Nucleus accumbens (tissue), 56 donors: ENCODE measurements at regions not wholly inside any gene's neighbourhood (a gene's known extent, or its start where the extent isn't known, plus 50 kb on each side); places are given as distances from the start of the nearest gene placed in this dataset.

ENCODE experiments used
- DNase-seq, 56 donors: peaks; one replicate each; lab custom pipeline; 2025; lab: John Stamatoyannopoulos, UW

DNA sequence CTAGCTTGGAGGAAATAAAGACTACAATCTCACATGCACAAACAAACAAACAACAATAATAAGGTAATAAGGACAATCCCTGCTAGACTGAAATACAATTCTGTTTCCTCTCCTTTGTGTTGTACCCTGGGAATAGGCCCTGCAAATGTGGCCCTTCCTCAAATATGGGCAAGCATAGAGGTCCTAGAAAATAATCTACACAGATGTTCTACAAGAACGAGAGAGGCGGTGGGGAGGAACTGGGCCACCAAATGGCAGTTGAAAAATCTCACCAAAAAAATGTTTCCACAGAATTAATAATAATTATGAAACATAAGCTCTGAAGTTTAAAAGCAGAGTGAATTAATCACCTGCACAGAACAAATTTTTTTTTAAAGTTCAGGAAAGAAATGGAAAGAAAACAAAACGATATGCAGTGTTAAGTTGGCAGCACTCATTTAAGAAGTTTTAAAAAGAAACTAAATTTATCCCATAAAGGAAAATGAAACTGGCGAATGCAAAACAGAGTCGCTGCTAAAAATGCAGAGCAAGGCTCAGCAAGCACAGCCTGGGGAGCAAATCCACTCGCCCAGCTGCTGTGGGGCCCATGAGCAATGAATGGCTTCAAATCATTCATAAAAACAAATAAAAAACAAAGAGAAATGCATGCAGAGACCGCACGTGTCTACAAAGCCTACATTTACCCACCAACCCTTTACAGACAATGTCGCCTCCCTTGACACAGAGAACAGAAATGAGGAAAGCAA lies 475.4 kb downstream of the OCA2 start:
- DNase-seq: no peak

DNA sequence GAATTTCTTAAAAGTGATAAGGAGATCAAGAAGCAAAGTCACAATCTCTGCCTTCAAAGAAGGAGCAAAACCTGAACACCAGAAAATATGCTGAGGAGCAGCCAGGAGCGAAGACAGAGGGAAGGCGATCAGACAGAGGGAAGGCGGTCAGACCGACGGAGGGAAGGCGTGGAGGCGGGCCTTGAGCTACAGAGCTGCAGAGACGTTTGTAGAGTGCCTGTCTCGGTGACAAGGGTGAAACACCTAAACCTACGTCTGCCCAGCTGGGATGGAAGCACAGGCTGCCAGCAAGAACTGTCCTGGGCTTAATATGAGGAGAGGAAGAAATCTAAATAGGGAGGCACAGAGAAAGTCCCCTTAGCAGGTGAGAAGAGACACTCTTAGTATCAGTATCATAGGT lies 476.0 kb downstream of the OCA2 start:
- no peak for DNase-seq

GRCh38 chr15:27622371-27622770 lies 476.7 kb downstream of the OCA2 start:
- DNase-seq: no peak

DNA sequence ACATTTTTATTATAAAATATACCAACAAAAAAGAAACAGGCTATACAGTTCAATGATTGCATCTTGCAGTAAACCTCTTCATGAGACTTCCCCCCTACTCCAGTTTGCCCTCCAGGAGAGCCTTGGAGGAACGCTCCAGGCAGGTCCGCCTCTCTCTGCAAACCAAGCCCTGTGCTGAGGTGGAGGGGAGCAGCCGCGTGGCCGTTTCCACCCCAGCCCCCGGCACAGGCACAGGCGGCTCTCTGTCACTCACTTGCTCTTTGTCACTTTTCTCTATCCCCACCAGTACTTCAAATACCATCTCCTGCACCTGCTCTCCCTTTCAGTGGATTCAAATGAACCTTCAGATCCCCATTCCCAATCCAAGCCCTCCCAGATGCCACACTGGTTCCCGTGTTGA lies 479.9 kb downstream of the OCA2 start:
- no peak for DNase-seq

DNA sequence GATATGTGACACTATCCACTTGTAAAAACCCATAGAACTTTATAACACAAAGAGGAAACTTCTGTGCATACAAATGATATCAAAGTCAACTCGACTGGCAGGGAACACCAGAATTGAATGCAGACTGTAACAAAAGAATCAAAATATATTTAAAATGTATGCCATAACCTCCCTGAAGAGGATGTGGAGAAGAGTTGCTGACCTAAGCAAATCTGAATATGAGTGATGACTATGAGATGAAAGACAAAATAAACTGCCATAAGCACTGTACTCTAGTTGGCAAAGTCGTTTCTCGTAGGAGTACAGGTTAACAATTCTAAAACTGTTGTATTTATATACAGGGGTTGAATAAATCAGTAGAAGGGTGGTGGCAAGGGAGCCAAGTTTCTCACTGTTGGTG lies 482.1 kb downstream of the OCA2 start:
- DNase-seq: no peak

DNA sequence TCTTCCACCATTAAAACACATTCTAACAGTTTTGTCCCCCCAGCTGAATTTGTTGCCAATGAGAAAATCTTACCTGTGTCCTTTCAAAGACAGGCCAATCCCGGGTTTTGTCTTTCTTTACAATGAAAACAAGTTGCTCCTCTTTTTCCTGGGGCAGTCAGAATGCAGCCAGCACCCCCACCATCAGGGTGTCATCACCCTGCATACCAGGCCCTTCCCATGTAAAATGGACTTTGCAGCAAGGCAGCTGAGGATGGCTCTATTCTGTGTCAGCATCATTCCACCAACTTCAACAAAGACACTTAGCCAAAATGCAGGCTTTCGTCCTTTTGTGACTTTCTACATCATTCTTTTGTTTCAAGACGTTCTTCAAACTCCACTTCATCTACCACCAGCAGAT lies 490.9 kb downstream of the OCA2 start:
- DNase-seq: no peak

GRCh38 chr15:27601239-27601960 lies 497.7 kb downstream of the OCA2 start:
- DNase-seq: peak in 4 of 56 donors; percentile 7 to 13 (median 9)

- DNase-seq: no peak
These were observed 500.1 kb downstream of the OCA2 start for GRCh38 chr15:27599034-27599433.

DNA sequence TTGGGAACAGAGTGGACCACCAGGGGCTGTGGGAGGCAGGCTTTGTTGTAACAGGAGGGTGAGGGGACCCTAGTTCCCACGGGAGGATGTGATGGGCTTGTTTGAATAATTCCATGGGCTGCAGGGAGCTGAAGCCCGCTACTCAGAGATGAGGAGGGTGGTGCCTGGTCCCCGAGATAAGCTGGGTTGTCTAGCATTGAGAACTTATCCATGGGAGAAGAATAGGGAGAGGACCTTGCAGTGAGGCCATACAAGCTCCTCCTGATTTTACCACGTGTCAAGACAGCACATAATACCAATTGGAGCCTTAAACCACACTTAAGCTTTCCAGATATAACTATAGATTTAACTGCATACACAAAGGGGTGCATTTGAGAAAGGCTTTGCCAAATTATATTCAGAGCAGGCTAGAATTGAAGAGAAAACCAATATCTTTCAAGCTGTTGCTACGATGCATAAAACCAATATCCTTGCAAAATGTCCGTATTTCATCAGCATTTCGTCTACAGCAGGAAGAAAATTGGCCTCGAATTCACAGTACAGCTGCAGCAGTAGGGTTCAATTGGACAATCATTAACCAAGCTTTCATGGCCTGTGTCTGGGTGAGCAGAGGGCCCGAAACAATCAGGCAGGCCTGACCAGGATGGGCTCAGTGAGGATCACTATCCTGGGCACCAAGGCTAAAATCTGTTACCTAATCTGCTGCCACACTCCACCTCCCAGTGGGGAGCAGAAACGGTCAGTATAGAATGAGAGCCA lies 500.7 kb downstream of the OCA2 start:
- DNase-seq: no peak

DNA sequence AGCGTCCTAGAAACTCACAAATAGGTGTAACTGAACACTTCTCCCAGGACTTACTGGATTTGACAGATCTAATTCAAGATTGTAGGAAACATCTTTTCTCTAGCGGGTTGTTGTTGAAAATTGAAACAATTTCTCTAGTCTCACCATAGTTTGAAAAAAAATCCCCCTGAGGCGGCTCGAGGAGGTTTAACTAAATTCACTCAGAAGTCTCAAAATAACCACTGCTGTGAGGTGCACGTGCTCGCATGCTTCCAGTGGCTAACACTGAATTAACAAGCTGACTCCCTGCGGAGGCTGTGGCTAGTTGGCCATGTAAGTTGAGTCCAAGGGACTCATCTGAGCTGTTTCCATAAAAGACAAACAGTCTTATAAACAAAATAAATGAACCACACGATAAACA lies 503.9 kb downstream of the OCA2 start:
- no peak for DNase-seq

- no peak for DNase-seq
These were observed 506.9 kb downstream of the OCA2 start for GRCh38 chr15:27592036-27592760.
